PC-9 (cell line): ENCODE measurements at regions not wholly inside any gene's neighbourhood (a gene's known extent, or its start where the extent isn't known, plus 50 kb on each side); places are given as distances from the start of the nearest gene placed in this dataset.

ENCODE experiments used
- BruUV-seq: library from RNA; stranded (reverse); fragments of 400-500 nt; replicated peaks from 2 replicates; lab custom pipeline; 2021; lab: Mats Ljungman, UMichigan
- CTCF ChIA-PET: fragments of 300-600 bp; sonication (Branson Sonifier 250); formaldehyde crosslinking; loops from one replicate; lab custom pipeline; 2022; ENCODE audit warnings: antibody characterized with exemption; lab: Charles Lee
- POLR2A ChIA-PET: fragments of 300-600 bp; sonication (Branson Sonifier 250); formaldehyde crosslinking; loops from one replicate; lab custom pipeline; 2022; ENCODE audit warnings: antibody characterized with exemption; ENCODE audit not compliant: unreplicated experiment; lab: Charles Lee
- DNase-seq, 2 experiments: peaks; one replicate each; pipeline versions ENCODE4 v3.0.0 to v3.0.0-alpha.2; 2015 to 2022; ENCODE audit warnings: mixed read lengths in 1 of 2
- H2AFZ ChIP-seq: fragments of 200-600 bp; sonication (generic); 2 replicates; pipeline ENCODE4 v1.8.1; 2017; ENCODE audit warnings: antibody characterized with exemption
- H3F3A ChIP-seq: fragments of 200-600 bp; sonication (generic); 2 replicates; pipeline ENCODE4 v1.8.1; 2017; ENCODE audit warnings: antibody characterized with exemption, mild to moderate bottlenecking, low read depth; ENCODE audit not compliant: insufficient read depth
- H3K27ac ChIP-seq: fragments of 200-600 bp; sonication (generic); 2 replicates; pipeline ENCODE4 v1.6.1; 2016; ENCODE audit warnings: mixed run types
- H3K27me3 ChIP-seq: fragments of 200-600 bp; sonication (generic); 2 replicates; pipeline ENCODE4 v1.6.1; 2016; ENCODE audit warnings: low read depth, mixed run types; ENCODE audit not compliant: insufficient read depth
- H3K36me3 ChIP-seq: fragments of 200-600 bp; sonication (generic); 2 replicates; pipeline ENCODE4 v1.6.1; 2016; ENCODE audit warnings: low read depth, mixed run types
- H3K4me1 ChIP-seq: fragments of 200-600 bp; sonication (generic); replicated peaks from 2 replicates; pipeline ENCODE4 v1.6.1; 2016; ENCODE audit warnings: mixed run types; ENCODE audit not compliant: insufficient read depth
- H3K4me2 ChIP-seq: fragments of 200-600 bp; sonication (generic); 2 replicates; pipeline ENCODE4 v1.6.1; 2017; ENCODE audit warnings: mixed run types
- H3K4me3 ChIP-seq: fragments of 200-600 bp; sonication (generic); 2 replicates; pipeline ENCODE4 v1.6.1; 2016; ENCODE audit warnings: mixed run types
- H3K79me2 ChIP-seq: fragments of 200-600 bp; sonication (generic); 2 replicates; pipeline ENCODE4 v1.6.1; 2017; ENCODE audit warnings: low read depth, mixed run types
- H3K9me2 ChIP-seq: fragments of 200-600 bp; sonication (generic); 2 replicates; pipeline ENCODE4 v1.8.1; 2017; ENCODE audit warnings: mild to moderate bottlenecking; ENCODE audit not compliant: insufficient read depth
- H3K9me3 ChIP-seq: fragments of 200-600 bp; sonication (generic); 2 replicates; pipeline ENCODE4 v1.8.1; 2016; ENCODE audit warnings: low read depth; ENCODE audit not compliant: insufficient read depth
- H4K20me1 ChIP-seq: fragments of 200-600 bp; sonication (generic); 2 replicates; pipeline ENCODE4 v1.8.1; 2017; ENCODE audit not compliant: insufficient read depth
- EZH2 ChIP-seq: fragments of 200-600 bp; sonication (generic); IDR thresholded peaks from 2 replicates; pipeline ENCODE4 v1.8.0; 2017; ENCODE audit warnings: antibody characterized with exemption, low read depth
- intact Hi-C: fragments of 100-400 bp; cut with micrococcal nuclease; formaldehyde crosslinking; loops from one replicate; pipeline ENCODE4 v1.10.0; 2022; ENCODE audit not compliant: unreplicated experiment
- TF ChIP-seq, protein P1 (sequence below): fragments of 200-600 bp; sonication (generic); conservative IDR thresholded peaks from 2 replicates; pipeline ENCODE4 v1.6.1; 2017; ENCODE audit warnings: mixed run types, antibody characterized with exemption, mild to moderate bottlenecking, moderate library complexity

DNA sequence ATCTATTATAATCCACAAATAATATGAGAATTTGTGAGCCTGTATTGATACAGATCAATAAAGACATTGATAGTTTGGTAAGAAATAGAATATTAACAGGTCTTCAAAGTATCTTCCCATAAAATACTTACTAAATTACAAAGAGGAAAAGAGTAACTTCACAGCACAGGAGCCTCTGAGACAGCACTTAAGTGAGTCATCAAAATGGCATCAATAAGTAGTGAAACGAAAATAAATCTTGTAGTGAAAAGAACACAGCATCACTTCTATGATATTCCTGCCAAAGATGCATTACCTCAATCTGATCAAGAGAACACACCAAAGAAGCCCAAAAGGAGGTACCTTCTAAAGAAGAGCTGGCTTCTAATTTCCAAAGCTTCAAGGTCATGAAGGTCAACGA, 116.4 kb downstream of the CBLN2 start:
- no peaks in the 10 kb centered on the region for H3K27me3 ChIP-seq
- H2AFZ ChIP-seq, result no peak overlapping the region
- H3K36me3 ChIP-seq, result no peaks in the 10 kb centered on the region
- ChIA-PET POLR2A (no interaction called here), CTCF (no interaction called here)
- no peaks in the 10 kb centered on the region; the same call in 1 of the 2 replicates for H3K9me3 ChIP-seq
- H3K4me3 ChIP-seq, result no peak overlapping the region
- BruUV-seq, result no TSS peak
- no peaks in the 10 kb centered on the region for H4K20me1 ChIP-seq
- DNase-seq, result no peak
- no peaks in the 10 kb centered on the region for H3K79me2 ChIP-seq
- no peak overlapping the region for H3K4me2 ChIP-seq
- intact Hi-C loops, result no loop called here
- TF ChIP-seq EZH2, result no peak
- TF ChIP-seq, protein P1, sequence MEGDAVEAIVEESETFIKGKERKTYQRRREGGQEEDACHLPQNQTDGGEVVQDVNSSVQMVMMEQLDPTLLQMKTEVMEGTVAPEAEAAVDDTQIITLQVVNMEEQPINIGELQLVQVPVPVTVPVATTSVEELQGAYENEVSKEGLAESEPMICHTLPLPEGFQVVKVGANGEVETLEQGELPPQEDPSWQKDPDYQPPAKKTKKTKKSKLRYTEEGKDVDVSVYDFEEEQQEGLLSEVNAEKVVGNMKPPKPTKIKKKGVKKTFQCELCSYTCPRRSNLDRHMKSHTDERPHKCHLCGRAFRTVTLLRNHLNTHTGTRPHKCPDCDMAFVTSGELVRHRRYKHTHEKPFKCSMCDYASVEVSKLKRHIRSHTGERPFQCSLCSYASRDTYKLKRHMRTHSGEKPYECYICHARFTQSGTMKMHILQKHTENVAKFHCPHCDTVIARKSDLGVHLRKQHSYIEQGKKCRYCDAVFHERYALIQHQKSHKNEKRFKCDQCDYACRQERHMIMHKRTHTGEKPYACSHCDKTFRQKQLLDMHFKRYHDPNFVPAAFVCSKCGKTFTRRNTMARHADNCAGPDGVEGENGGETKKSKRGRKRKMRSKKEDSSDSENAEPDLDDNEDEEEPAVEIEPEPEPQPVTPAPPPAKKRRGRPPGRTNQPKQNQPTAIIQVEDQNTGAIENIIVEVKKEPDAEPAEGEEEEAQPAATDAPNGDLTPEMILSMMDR, result no peak
- H3K4me1 ChIP-seq, result no peaks in the 10 kb centered on the region
- H3K9me2 ChIP-seq, result 0 out of 2 replicates have a peak, but pooled peaks cover 4% of the 10 kb centered on the region
- no peak overlapping the region for H3K27ac ChIP-seq
- no peaks in the 10 kb centered on the region for H3F3A ChIP-seq

DNA sequence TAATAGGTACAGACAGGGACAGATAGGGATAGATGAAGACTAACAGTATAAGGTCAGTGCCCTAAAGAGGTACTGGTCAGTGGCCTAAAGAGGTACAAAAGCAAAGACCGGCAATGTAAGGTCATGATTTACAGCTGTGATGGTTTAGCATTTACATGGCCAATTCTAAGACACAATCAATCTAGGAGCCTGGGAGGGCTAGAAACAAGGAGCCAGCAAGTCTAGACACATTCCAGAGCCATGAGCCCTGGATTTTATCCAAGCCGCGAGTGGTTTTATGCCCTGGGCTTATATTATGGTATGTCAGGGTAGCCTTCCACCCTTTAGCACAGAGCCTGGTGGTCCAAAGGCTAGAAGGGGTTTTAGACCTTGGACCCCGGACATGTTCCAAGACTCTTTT, 124.2 kb downstream of the CBLN2 start:
- H3K9me3 ChIP-seq, result no peaks in the 10 kb centered on the region
- no peak for TF ChIP-seq EZH2
- no peaks in the 10 kb centered on the region for H3K27me3 ChIP-seq
- ChIA-PET POLR2A (no interaction called here), CTCF (no interaction called here)
- H4K20me1 ChIP-seq, result no peaks in the 10 kb centered on the region
- no peaks in the 10 kb centered on the region for H3K79me2 ChIP-seq
- no peak overlapping the region for H3K4me3 ChIP-seq
- H3K27ac ChIP-seq, result no peak overlapping the region
- no peak overlapping the region for H2AFZ ChIP-seq
- no peaks in the 10 kb centered on the region for H3K36me3 ChIP-seq
- no peak overlapping the region for H3K4me2 ChIP-seq
- intact Hi-C loops, result no loop called here
- no peaks in the 10 kb centered on the region for H3K4me1 ChIP-seq
- BruUV-seq, result no TSS peak
- H3K9me2 ChIP-seq, result no peaks in the 10 kb centered on the region
- H3F3A ChIP-seq, result no peaks in the 10 kb centered on the region
- DNase-seq, result no peak

GRCh38 chr18:72412927-72413326, 131.2 kb downstream of the CBLN2 start:
- Histone ChIP-seq H3K27me3 (no peaks in the 10 kb centered on the region), H4K20me1 (no peaks in the 10 kb centered on the region; the same call in 1 of the 2 replicates), H2AFZ (no peak overlapping the region), H3K36me3 (no peaks in the 10 kb centered on the region), H3K27ac (no peak overlapping the region), H3K9me2 (no peaks in the 10 kb centered on the region), H3K4me3 (no peak overlapping the region), H3K9me3 (no peaks in the 10 kb centered on the region; the same call in 1 of the 2 replicates), H3K79me2 (no peaks in the 10 kb centered on the region), H3F3A (no peaks in the 10 kb centered on the region), H3K4me1 (no peaks in the 10 kb centered on the region), H3K4me2 (no peak overlapping the region)
- DNase-seq, result no peak
- intact Hi-C loops, result no loop called here
- CTCF ChIA-PET, result no interaction called here
- no TSS peak for BruUV-seq
- POLR2A ChIA-PET, result no interaction called here
- TF ChIP-seq, protein P1, result no peak
- no peak for TF ChIP-seq EZH2

GRCh38 chr18:72411261-72411660, 132.9 kb downstream of the CBLN2 start:
- TF ChIP-seq, protein P1, result no peak
- TF ChIP-seq EZH2, result no peak
- Histone ChIP-seq H3K27me3 (no peaks in the 10 kb centered on the region), H4K20me1 (no peaks in the 10 kb centered on the region; the same call in 1 of the 2 replicates), H2AFZ (no peak overlapping the region), H3K9me3 (no peaks in the 10 kb centered on the region; the same call in 1 of the 2 replicates), H3K27ac (no peak overlapping the region), H3F3A (no peaks in the 10 kb centered on the region), H3K79me2 (no peaks in the 10 kb centered on the region), H3K4me2 (no peak overlapping the region), H3K4me3 (no peak overlapping the region), H3K36me3 (no peaks in the 10 kb centered on the region), H3K4me1 (no peaks in the 10 kb centered on the region), H3K9me2 (no peaks in the 10 kb centered on the region)
- DNase-seq, result no peak
- BruUV-seq, result no TSS peak
- intact Hi-C loops, result no loop called here
- ChIA-PET CTCF (no interaction called here), POLR2A (no interaction called here)
